Dermis blood vessel endothelial cell (primary cell): ENCODE measurements at regions not wholly inside any gene's neighbourhood (a gene's known extent, or its start where the extent isn't known, plus 50 kb on each side); places are given as distances from the start of the nearest gene placed in this dataset.

Experiments
- DNase-seq: peaks from one replicate; pipeline ENCODE4 v3.0.0; 2010

DNA sequence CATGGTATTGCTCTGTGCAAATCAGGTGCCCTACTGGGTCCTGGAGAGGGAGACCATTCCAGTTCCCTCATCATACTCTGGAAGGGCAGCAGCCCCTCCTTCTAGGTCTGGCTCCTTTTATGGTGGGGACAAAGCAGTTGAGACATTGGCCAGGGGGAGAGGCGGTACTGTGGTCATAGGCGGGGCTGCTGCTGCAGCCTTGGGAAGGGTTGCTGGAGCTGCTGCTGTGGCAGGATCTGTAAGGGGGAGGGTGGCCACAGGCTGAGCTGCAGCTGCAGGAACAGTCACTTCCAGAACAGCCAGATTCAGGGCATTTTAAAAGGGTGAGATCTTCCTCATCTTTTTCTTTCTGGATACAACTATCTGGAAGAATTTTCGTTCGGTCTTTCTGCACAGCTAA, 233.0 kb upstream of the SGCD start:
- DNase-seq: no peak

GRCh38 chr5:156095709-156096241, 231.2 kb upstream of the SGCD start:
- DNase-seq: no peak

DNA sequence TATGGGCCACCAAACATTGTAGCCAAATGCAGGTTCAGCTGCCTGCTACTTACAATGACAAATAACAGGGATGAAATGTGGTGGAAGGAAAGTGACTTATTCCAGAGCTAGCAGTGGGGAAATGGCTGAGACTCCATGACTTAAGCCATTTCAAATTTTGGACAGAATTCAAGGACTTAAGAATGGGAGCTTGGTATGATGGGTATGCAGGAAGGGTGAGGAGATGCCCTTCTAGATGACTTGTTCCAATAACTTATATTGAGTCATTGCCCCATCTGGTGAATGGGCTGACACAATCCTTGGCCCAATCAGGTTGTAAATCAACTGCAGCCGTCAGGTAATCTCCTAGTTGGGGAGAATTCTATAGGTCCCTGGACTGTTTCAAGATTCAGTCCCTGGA, 230.7 kb upstream of the SGCD start:
- no peak for DNase-seq

DNA sequence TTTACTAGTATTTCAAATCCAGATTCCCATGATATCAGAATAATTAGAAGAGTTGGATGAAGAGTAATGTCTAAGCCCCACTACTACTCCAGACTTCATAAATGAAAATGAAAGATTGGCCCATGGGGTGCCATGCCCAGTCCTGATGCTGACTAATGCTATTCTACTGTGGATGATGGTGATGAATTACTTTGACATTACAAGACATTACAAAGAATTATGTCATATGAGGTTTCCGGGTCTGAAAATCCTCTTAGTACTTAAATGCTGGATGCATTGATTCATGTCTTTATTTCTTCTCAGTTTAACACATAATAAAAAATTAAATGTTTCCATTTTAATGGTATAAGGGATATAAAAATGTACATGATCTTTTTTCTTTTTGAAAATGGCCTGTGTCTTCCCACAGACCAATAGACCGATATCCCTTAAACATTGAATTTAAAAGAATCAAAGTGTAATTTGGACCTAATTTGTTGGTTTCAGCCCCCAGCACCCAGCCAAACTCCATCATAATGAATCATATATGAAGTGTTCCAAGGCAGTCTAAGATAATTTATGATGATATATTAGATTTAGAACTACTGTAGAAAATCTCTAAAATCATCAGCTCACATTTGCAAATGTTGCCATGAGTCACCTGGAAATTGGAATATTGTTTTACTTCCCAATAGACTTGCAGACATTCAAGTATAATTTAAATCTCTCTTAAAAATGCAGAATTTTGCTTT, 223.6 kb upstream of the SGCD start:
- no peak for DNase-seq

- DNase-seq: no peak
Measured at GRCh38 chr5:156109317-156110023, 217.5 kb upstream of the SGCD start.

GRCh38 chr5:156119692-156120091, 207.3 kb upstream of the SGCD start:
- no peak for DNase-seq

DNA sequence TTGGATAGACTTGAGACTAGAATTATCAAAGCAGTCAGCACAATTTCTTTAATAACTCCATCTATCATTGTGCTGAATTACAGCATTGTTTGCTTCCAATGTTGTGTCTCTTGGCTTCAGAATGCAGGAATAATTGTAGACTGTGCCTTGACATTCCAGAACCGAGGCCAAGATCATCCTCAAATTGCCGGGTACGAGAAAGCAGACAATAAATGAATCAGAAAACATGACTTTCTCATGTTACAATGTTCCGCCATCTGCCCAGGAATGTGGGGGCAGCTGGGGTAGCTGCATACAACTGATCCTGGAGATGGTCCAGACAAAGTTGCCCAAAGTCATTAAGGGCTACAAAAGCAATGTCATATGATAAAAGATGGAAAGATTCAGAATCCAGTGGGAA, 206.2 kb upstream of the SGCD start:
- no peak for DNase-seq

GRCh38 chr5:156121234-156121633, 205.7 kb upstream of the SGCD start:
- no peak for DNase-seq

- DNase-seq: no peak
Measured at GRCh38 chr5:156121882-156122281, 205.1 kb upstream of the SGCD start.

- no peak for DNase-seq
Measured at GRCh38 chr5:156124708-156125107, 202.3 kb upstream of the SGCD start.

DNA sequence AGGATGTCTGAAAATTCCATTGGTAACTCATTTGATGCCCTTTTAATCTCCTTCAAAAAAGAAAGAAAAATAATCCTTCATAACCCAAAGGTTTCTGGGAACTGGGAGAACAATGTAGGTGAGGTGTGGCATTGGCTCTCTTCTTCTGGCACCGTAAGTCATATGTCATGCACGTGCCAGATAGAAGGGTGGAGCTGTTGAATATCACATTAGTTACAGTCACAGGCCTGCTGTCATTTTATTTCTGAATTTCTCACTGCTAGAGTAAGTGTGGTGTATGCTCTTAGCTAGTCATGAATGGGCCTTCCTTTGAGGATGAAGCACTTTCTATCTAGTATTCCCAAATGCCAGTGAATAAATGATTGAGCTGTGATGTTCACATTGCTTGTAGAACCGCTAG, 201.8 kb upstream of the SGCD start:
- DNase-seq: no peak

- DNase-seq: no peak
Measured at GRCh38 chr5:156126716-156127115, 200.2 kb upstream of the SGCD start.

DNA sequence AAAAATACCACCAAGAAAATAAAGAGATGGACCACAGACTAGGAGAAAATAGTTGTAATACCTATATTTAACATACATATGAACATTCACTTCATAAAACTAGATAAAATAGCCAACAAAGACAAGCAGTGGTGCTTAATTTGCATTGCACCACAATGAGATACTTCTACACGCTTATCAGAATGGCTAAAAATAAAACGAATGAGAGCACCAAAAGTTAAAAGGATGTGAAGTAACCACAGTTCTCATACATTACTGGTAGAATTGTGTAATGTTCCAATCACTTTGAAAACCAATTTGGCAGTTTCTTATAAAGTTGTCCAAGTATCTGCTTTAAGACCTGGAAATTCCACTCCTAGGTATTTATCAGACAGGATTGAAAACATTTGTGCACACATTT, 198.9 kb upstream of the SGCD start:
- DNase-seq: no peak

GRCh38 chr5:156134216-156134615, 192.7 kb upstream of the SGCD start:
- no peak for DNase-seq

GRCh38 chr5:156135531-156135930, 191.4 kb upstream of the SGCD start:
- DNase-seq: no peak

DNA sequence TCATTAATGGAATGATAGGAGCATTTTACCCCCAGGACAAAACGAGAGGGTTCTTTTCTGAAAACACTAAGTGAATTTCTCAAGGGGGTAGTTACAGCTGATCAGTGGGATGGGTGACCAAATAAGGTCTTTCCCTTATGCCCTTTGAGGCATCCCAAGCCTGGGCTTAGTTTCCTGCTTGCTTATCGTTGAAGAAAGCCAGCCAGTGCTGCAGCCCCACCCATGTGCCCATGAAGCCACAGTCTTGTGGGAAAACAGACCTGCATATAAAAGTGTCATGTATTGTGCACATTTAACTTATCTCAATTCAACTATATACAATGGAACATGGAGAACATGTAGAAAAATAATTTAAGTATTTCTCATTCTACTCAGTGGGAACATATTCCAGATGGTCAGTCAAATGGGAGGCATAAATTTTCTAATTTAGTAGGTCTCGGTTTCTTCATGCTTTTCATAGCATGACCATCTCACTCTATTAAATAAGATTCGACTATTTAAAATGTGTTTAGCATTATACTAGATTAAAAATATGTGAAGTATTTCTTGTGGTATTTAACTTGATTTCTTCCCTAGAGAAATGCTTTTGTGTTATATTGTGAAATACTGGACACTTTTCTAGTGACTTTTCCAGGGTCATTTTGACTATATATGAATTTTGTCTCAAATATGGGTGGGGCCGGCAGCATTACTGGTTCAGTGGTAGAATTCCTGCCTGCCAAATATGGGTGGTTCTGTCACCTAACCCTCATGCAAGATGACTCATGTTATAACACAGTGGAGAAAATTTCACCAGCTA, 189.7 kb upstream of the SGCD start:
- DNase-seq: no peak

- DNase-seq: no peak
Measured at GRCh38 chr5:156142867-156143266, 184.1 kb upstream of the SGCD start.

GRCh38 chr5:156147261-156147943, 179.6 kb upstream of the SGCD start:
- DNase-seq: no peak

GRCh38 chr5:156147944-156148285, 179.0 kb upstream of the SGCD start:
- no peak for DNase-seq

- no peak for DNase-seq
Measured at GRCh38 chr5:156148301-156148700, 178.7 kb upstream of the SGCD start.

DNA sequence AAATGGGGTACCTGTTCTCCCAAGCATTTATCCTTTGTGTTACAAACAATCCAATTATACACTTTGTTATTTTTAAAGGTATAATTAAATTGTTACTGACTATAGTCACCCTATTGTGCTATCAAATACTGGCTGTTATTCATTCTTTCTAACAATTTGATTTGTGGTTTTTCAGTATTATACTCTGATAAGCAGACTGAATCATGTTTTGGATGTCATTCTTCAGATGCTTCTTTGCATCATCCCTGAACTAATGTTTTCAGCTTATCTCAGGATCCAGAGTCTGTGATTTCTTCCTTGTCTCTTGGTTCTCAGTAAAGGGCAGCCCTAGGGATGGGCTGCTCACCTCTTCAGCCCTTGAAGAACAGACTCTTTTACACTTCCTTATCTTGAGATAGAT, 177.8 kb upstream of the SGCD start:
- DNase-seq: no peak

- DNase-seq: no peak
Measured at GRCh38 chr5:156153602-156154001, 173.4 kb upstream of the SGCD start.

- no peak for DNase-seq
Measured at GRCh38 chr5:156154757-156155156, 172.2 kb upstream of the SGCD start.
